ENCODE measurements at regions not wholly inside any gene's neighbourhood (a gene's known extent, or its start where the extent isn't known, plus 50 kb on each side); places are given as distances from the start of the nearest gene placed in this dataset.

- Mint-ChIP-seq H3K4me3 (no peak overlapping the region), H3K9me3 (peaks cover 10% of the 10 kb centered on the region), H3K36me3 (peaks cover 6% of the 10 kb centered on the region), H3K4me1 (peaks cover 24% of the 10 kb centered on the region), H3K27ac (no peak overlapping the region), H3K27me3 (peaks cover 59% of the 10 kb centered on the region)
- no peak for DNase-seq
- CTCF ChIA-PET: no interaction called here
Observed at GRCh38 chr7:379456-380138, 89.6 kb downstream of the FOXL3 start.

GRCh38 chr7:380139-380485 is 90.1 kb downstream of the FOXL3 start:
- no peak overlapping the region for H3K4me3 Mint-ChIP-seq
- peaks cover 58% of the 10 kb centered on the region for H3K27me3 Mint-ChIP-seq
- peak; percentile 44 for DNase-seq
- H3K27ac Mint-ChIP-seq: no peak overlapping the region
- peaks cover 11% of the 10 kb centered on the region for H3K9me3 Mint-ChIP-seq
- H3K4me1 Mint-ChIP-seq: peaks cover 24% of the 10 kb centered on the region
- CTCF ChIA-PET: no interaction called here
- peaks cover 6% of the 10 kb centered on the region for H3K36me3 Mint-ChIP-seq

- no peak overlapping the region for H3K4me3 Mint-ChIP-seq
Observed at GRCh38 chr7:380711-381210, 90.8 kb downstream of the FOXL3 start.

GRCh38 chr7:381211-382042 is 91.5 kb downstream of the FOXL3 start:
- Mint-ChIP-seq H3K27ac (peak overlapping the region; percentile 69), H3K27me3 (peaks cover 56% of the 10 kb centered on the region), H3K9me3 (peaks cover 11% of the 10 kb centered on the region), H3K4me1 (peaks cover 24% of the 10 kb centered on the region), H3K36me3 (peaks cover 6% of the 10 kb centered on the region), H3K4me3 (no peak overlapping the region)
- peak; percentile 42 for DNase-seq
- CTCF ChIA-PET: no interaction called here

More at GRCh38 chr7:380711-381210, 90.8 kb downstream of the FOXL3 start:
- Mint-ChIP-seq H3K27me3 (peaks cover 55% of the 10 kb centered on the region), H3K4me1 (peaks cover 24% of the 10 kb centered on the region), H3K36me3 (peaks cover 6% of the 10 kb centered on the region), H3K9me3 (peaks cover 11% of the 10 kb centered on the region), H3K27ac (no peak overlapping the region)
- CTCF ChIA-PET: no interaction called here
- DNase-seq: no peak

GRCh38 chr7:382043-382400 is 92.1 kb downstream of the FOXL3 start:
- H3K27ac Mint-ChIP-seq: no peak overlapping the region
- H3K27me3 Mint-ChIP-seq: peaks cover 52% of the 10 kb centered on the region
- peaks cover 24% of the 10 kb centered on the region for H3K4me1 Mint-ChIP-seq
- no peak overlapping the region for H3K4me3 Mint-ChIP-seq
- peaks cover 11% of the 10 kb centered on the region for H3K9me3 Mint-ChIP-seq
- peaks cover 6% of the 10 kb centered on the region for H3K36me3 Mint-ChIP-seq
- no peak for DNase-seq
- CTCF ChIA-PET: no interaction called here

- H3K9me3 Mint-ChIP-seq: peaks cover 11% of the 10 kb centered on the region
- no peak overlapping the region for H3K27ac Mint-ChIP-seq
- H3K36me3 Mint-ChIP-seq: peaks cover 6% of the 10 kb centered on the region
- H3K27me3 Mint-ChIP-seq: peaks cover 23% of the 10 kb centered on the region
- DNase-seq: no peak
- no peak overlapping the region for H3K4me3 Mint-ChIP-seq
- peaks cover 12% of the 10 kb centered on the region for H3K4me1 Mint-ChIP-seq
- CTCF ChIA-PET: no interaction called here
Observed at GRCh38 chr7:386385-386784, 96.4 kb downstream of the FOXL3 start.

GRCh38 chr7:387132-388022 is 97.4 kb downstream of the FOXL3 start:
- H3K4me3 Mint-ChIP-seq: no peak overlapping the region
- CTCF ChIA-PET: no interaction called here
- peaks cover 6% of the 10 kb centered on the region for H3K36me3 Mint-ChIP-seq
- H3K4me1 Mint-ChIP-seq: peaks cover 2% of the 10 kb centered on the region
- H3K27ac Mint-ChIP-seq: no peak overlapping the region
- H3K27me3 Mint-ChIP-seq: peaks cover 13% of the 10 kb centered on the region
- H3K9me3 Mint-ChIP-seq: peaks cover 16% of the 10 kb centered on the region
- no peak for DNase-seq

GRCh38 chr7:388023-388960 is 98.3 kb downstream of the FOXL3 start:
- Mint-ChIP-seq H3K27ac (no peak overlapping the region), H3K9me3 (peaks cover 16% of the 10 kb centered on the region), H3K27me3 (peaks cover 8% of the 10 kb centered on the region), H3K4me3 (no peak overlapping the region), H3K36me3 (peaks cover 3% of the 10 kb centered on the region), H3K4me1 (no peaks in the 10 kb centered on the region)
- DNase-seq: no peak
- CTCF ChIA-PET: no interaction called here

- Mint-ChIP-seq H3K36me3 (peaks cover 3% of the 10 kb centered on the region), H3K9me3 (peaks cover 10% of the 10 kb centered on the region), H3K4me3 (no peak overlapping the region), H3K27ac (no peak overlapping the region), H3K27me3 (peaks cover 8% of the 10 kb centered on the region), H3K4me1 (no peaks in the 10 kb centered on the region)
- DNase-seq: no peak
- CTCF ChIA-PET: no interaction called here
Observed at GRCh38 chr7:388961-389701, 99.2 kb downstream of the FOXL3 start.

- H3K36me3 Mint-ChIP-seq: no peaks in the 10 kb centered on the region
- peaks cover 4% of the 10 kb centered on the region for H3K9me3 Mint-ChIP-seq
- H3K4me1 Mint-ChIP-seq: no peaks in the 10 kb centered on the region
- H3K4me3 Mint-ChIP-seq: no peak overlapping the region
- peaks cover 9% of the 10 kb centered on the region for H3K27me3 Mint-ChIP-seq
- H3K27ac Mint-ChIP-seq: no peak overlapping the region
- CTCF ChIA-PET: no interaction called here
- no peak for DNase-seq
Observed at GRCh38 chr7:389911-390601, 100.1 kb downstream of the FOXL3 start.

GRCh38 chr7:390761-391410 is 100.9 kb downstream of the FOXL3 start:
- Mint-ChIP-seq H3K36me3 (no peaks in the 10 kb centered on the region), H3K4me3 (no peak overlapping the region), H3K27me3 (peaks cover 15% of the 10 kb centered on the region), H3K4me1 (no peaks in the 10 kb centered on the region), H3K27ac (no peak overlapping the region), H3K9me3 (peaks cover 12% of the 10 kb centered on the region)
- no peak for DNase-seq
- CTCF ChIA-PET: no interaction called here

GRCh38 chr7:391411-391951 is 101.5 kb downstream of the FOXL3 start:
- CTCF ChIA-PET: no interaction called here
- Mint-ChIP-seq H3K9me3 (peaks cover 17% of the 10 kb centered on the region), H3K4me1 (no peaks in the 10 kb centered on the region), H3K36me3 (peaks cover 2% of the 10 kb centered on the region), H3K27me3 (peaks cover 9% of the 10 kb centered on the region), H3K4me3 (no peak overlapping the region), H3K27ac (no peak overlapping the region)
- no peak for DNase-seq
